ENCODE measurements at regions not wholly inside any gene's neighbourhood (a gene's known extent, or its start where the extent isn't known, plus 50 kb on each side); places are given as distances from the start of the nearest gene placed in this dataset.

DNA sequence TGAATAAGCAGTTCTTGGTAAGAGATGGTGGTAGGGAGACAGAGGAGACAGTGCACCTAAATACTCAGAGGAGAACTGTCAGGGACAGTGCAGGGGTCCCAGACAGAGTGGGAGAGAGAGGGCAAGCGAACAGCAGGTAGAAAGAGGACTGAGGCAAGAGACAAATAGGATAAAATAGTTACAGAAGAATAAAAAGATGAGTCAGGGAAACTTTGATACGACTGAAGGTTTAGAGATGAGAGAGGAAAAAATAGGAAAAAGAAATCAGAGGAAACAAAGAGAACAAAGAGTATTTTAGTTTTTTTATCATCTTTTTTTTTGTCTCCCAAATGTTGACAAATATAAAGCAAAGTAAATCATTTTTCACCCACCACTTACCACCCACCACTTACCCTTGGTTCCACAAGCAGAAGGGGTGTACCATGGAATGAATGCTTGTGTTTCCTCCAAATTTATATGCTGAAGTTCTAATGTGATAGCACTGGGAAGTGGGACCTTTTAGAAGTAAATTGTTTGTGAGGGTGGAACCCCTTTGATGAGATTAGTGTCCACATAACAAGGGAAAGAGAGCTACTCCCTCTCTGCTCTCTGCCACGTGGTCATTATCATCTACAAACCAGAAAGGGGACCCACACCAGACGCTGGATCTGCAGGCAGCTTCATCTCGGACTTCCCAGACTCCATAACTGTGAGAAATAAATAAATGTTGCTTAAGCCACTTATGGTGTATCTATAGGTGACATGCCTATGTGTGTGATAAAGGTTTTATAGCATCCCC, 292.1 kb downstream of the BTG1 start:
- DNase-seq: no peak
- intact Hi-C loops (cut with DNase I; ENCODE audit: low total_unique reads): no loop called here
- Histone ChIP-seq H3K4me1 (no peaks in the 10 kb centered on the region), H3K27ac (no peak overlapping the region), H3K27me3 (replicated peaks in 1 of 7) (no peaks in the 10 kb centered on the region), H3K4me3 (no peak overlapping the region), H3K36me3 (no peaks in the 10 kb centered on the region), H3K9me3 (no peaks in the 10 kb centered on the region)
- 82 to 91% (median 83%) methylated on average over 5 of the region's 5 CpGs for WGBS, 5 donors
- TF ChIP-seq POLR2A (IDR thresholded peaks at IDR 0.05): no peak
- TF ChIP-seq, protein P1, sequence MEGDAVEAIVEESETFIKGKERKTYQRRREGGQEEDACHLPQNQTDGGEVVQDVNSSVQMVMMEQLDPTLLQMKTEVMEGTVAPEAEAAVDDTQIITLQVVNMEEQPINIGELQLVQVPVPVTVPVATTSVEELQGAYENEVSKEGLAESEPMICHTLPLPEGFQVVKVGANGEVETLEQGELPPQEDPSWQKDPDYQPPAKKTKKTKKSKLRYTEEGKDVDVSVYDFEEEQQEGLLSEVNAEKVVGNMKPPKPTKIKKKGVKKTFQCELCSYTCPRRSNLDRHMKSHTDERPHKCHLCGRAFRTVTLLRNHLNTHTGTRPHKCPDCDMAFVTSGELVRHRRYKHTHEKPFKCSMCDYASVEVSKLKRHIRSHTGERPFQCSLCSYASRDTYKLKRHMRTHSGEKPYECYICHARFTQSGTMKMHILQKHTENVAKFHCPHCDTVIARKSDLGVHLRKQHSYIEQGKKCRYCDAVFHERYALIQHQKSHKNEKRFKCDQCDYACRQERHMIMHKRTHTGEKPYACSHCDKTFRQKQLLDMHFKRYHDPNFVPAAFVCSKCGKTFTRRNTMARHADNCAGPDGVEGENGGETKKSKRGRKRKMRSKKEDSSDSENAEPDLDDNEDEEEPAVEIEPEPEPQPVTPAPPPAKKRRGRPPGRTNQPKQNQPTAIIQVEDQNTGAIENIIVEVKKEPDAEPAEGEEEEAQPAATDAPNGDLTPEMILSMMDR (IDR thresholded peaks at IDR 0.05 in 8 of 11, conservative IDR thresholded peaks at IDR 0.05 in 3 of 11): no peak
- no peak for TF ChIP-seq POLR2AphosphoS5 (IDR thresholded peaks at IDR 0.05)

DNA sequence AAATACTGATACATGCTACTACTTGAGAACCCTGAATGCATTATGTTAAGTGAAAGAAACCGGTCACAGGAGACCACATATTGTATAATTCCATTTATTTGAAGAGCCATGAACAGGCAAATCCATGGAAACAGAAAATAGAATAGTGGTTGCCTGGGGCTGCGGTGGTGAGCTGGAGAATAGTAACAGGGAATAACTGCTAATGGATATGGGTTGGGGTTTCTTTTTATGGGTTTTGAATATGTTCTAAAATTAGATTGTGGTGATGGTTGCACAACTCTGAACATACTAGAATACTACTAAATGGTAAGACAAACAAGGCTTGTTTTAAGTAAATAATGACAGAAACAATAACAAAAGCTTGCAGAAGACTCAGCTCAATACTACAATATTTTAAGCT, 293.0 kb downstream of the BTG1 start:
- no peak overlapping the region for H3K27ac ChIP-seq
- H3K27me3 ChIP-seq (replicated peaks in 1 of 7): no peaks in the 10 kb centered on the region
- no peak overlapping the region for H3K4me3 ChIP-seq
- no peaks in the 10 kb centered on the region for H3K9me3 ChIP-seq
- 82 to 92% (median 89%) methylated on average over 2 of the region's 2 CpGs for WGBS, 5 donors
- H3K4me1 ChIP-seq: no peaks in the 10 kb centered on the region
- TF ChIP-seq POLR2A (IDR thresholded peaks at IDR 0.05) (no peak), POLR2AphosphoS5 (IDR thresholded peaks at IDR 0.05) (no peak)
- TF ChIP-seq, protein P1 (IDR thresholded peaks at IDR 0.05 in 8 of 11, conservative IDR thresholded peaks at IDR 0.05 in 3 of 11): no peak
- DNase-seq: no peak
- intact Hi-C loops (cut with DNase I; ENCODE audit: low total_unique reads): no loop called here
- no peaks in the 10 kb centered on the region for H3K36me3 ChIP-seq

DNA sequence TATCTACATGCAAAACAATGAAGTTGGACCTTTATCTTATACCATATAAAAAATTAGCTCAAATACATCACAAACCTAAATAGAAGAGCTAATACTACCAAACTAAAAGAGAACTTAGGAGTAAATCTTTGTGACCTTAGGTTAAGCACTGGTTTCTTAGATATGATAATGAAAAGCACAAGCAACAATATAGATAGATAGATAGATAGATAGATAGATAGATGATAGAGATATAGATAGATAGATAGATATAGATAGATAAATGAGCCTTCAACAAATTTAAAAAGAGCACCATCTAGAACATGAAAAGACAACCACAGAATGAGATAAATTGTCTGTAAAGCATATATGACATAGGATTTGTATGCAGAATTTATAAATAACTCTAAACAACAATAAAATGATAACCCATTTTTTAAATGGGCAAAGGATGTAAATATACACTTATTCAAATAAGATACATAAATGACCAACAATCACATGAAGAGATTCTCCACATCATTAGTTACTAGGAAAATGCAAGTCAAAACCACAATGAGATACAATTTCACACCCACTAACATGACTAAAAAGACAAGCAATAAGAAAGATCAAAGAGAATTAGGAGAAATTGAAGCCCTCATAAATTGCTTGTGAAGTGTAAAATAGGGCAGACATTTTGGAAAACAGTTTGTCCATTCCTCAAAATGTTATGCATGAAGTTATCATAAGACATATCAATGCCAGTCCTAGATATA, 293.7 kb downstream of the BTG1 start:
- Histone ChIP-seq H3K27me3 (replicated peaks in 1 of 7) (no peaks in the 10 kb centered on the region), H3K27ac (no peak overlapping the region), H3K4me1 (no peaks in the 10 kb centered on the region), H3K4me3 (no peak overlapping the region), H3K36me3 (no peaks in the 10 kb centered on the region), H3K9me3 (no peaks in the 10 kb centered on the region)
- no peak for DNase-seq
- intact Hi-C loops (cut with DNase I; ENCODE audit: low total_unique reads): no loop called here
- TF ChIP-seq, protein P1 (IDR thresholded peaks at IDR 0.05 in 8 of 11, conservative IDR thresholded peaks at IDR 0.05 in 3 of 11): no peak
- TF ChIP-seq POLR2A (IDR thresholded peaks at IDR 0.05): no peak

DNA sequence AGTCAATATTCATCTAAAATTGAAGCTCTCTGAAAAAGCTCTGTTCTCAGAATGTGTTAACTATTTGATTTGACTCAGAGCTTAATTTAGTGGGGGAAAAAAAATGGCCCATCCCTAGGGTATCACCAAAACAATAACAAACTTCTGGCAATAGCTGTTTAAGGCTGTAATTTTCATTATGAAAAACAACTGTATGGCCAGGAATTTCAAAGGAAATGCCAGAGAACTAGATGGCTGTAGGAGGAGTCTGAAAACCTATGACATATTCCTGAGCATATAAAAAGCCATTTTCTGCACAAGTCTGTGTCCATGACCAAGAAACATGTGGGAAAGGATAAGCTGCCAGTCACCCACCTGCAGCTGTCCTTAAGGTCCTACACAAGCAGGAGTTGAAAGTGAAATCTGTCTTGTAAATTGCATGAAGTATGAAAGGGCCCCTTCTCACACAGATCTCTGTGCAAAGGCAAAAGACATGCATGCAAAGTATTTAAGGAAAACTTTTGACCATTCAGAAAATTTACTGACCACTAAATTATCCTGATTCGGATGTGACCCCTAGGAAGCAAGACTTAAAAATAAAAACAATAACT, 299.1 kb downstream of the BTG1 start:
- Histone ChIP-seq H3K27me3 (replicated peaks in 1 of 7) (no peaks in the 10 kb centered on the region), H3K9me3 (peaks cover 0 to 16% (median 5%) of the 10 kb centered on the region in 8 donors), H3K27ac (no peak overlapping the region), H3K4me3 (no peak overlapping the region), H3K36me3 (no peaks in the 10 kb centered on the region), H3K4me1 (no peaks in the 10 kb centered on the region)
- WGBS, 5 donors: 86 to 98% (median 91%) methylated on average over 1 of the region's 1 CpG
- TF ChIP-seq POLR2AphosphoS5 (IDR thresholded peaks at IDR 0.05) (no peak), POLR2A (IDR thresholded peaks at IDR 0.05) (no peak)
- TF ChIP-seq, protein P1 (IDR thresholded peaks at IDR 0.05 in 8 of 11, conservative IDR thresholded peaks at IDR 0.05 in 3 of 11): no peak
- no peak for DNase-seq
- intact Hi-C loops (cut with DNase I; ENCODE audit: low total_unique reads): no loop called here
